ENCODE measurements at regions not wholly inside any gene's neighbourhood (a gene's known extent, or its start where the extent isn't known, plus 50 kb on each side); places are given as distances from the start of the nearest gene placed in this dataset.
A peak's percentile ranks its signal among the peaks of the same experiment; 100 is the strongest.
"Not testable (repeated sequence)": the region's sequence is repeated elsewhere in the genome, so short reads cannot be mapped to it uniquely, and the experiment has no call there.

- H3K27ac ChIP-seq: no peak overlapping the region
- DNase-seq (ENCODE audit: low read depth, low spot score): no peak
Measured at GRCh38 chr18:41899535-41899934, 55.5 kb upstream of the PIK3C3 start.

- no peak overlapping the region for H3K27ac ChIP-seq
- DNase-seq (ENCODE audit: low read depth, low spot score): no peak
Measured at GRCh38 chr18:41893432-41893831, 61.6 kb upstream of the PIK3C3 start.

- no peak for DNase-seq (ENCODE audit: low read depth, low spot score)
- H3K27ac ChIP-seq: no peak overlapping the region
Measured at GRCh38 chr18:41887100-41887499, 67.9 kb upstream of the PIK3C3 start.

- no peak for DNase-seq (ENCODE audit: low read depth, low spot score)
- H3K27ac ChIP-seq: no peak overlapping the region
Measured at GRCh38 chr18:41886126-41886807, 68.8 kb upstream of the PIK3C3 start.

GRCh38 chr18:41881285-41881684 lies 73.7 kb upstream of the PIK3C3 start:
- H3K27ac ChIP-seq: no peak overlapping the region
- peak; percentile 41 for DNase-seq (ENCODE audit: low read depth, low spot score)

GRCh38 chr18:41879256-41879655 lies 75.8 kb upstream of the PIK3C3 start:
- H3K27ac ChIP-seq: no peak overlapping the region
- no peak for DNase-seq (ENCODE audit: low read depth, low spot score)

GRCh38 chr18:41875094-41875780 lies 79.8 kb upstream of the PIK3C3 start:
- no peak for DNase-seq (ENCODE audit: low read depth, low spot score)
- H3K27ac ChIP-seq: peak overlapping the region; percentile 70

GRCh38 chr18:41873730-41874129 lies 81.3 kb upstream of the PIK3C3 start:
- no peak for DNase-seq (ENCODE audit: low read depth, low spot score)
- H3K27ac ChIP-seq: peak overlapping the region; percentile 4

- DNase-seq (ENCODE audit: low read depth, low spot score): no peak
- H3K27ac ChIP-seq: peak overlapping the region; percentile 87
Measured at GRCh38 chr18:41872206-41872605, 82.8 kb upstream of the PIK3C3 start.

GRCh38 chr18:41871229-41872000 lies 83.6 kb upstream of the PIK3C3 start:
- peak; percentile 8 for DNase-seq (ENCODE audit: low read depth, low spot score)
- H3K27ac ChIP-seq: peak overlapping the region; percentile 87

GRCh38 chr18:41870817-41871216 lies 84.2 kb upstream of the PIK3C3 start:
- peak overlapping the region; percentile 87 for H3K27ac ChIP-seq

GRCh38 chr18:41870191-41870590 lies 84.8 kb upstream of the PIK3C3 start:
- DNase-seq (ENCODE audit: low read depth, low spot score): no peak
- peak overlapping the region; percentile 87 for H3K27ac ChIP-seq

More at GRCh38 chr18:41870817-41871216, 84.2 kb upstream of the PIK3C3 start:
- DNase-seq (ENCODE audit: low read depth, low spot score): no peak

- H3K27ac ChIP-seq; DNase-seq (ENCODE audit: low read depth, low spot score): not testable (repeated sequence)
Measured at GRCh38 chr18:41865796-41866195, 89.2 kb upstream of the PIK3C3 start.

GRCh38 chr18:41864216-41864615 lies 90.8 kb upstream of the PIK3C3 start:
- no peak overlapping the region for H3K27ac ChIP-seq
- DNase-seq (ENCODE audit: low read depth, low spot score): no peak

GRCh38 chr18:41862921-41863320 lies 92.1 kb upstream of the PIK3C3 start:
- no peak for DNase-seq (ENCODE audit: low read depth, low spot score)
- no peak overlapping the region for H3K27ac ChIP-seq

- no peak overlapping the region for H3K27ac ChIP-seq
- DNase-seq (ENCODE audit: low read depth, low spot score): no peak
Measured at GRCh38 chr18:41860987-41861386, 94.0 kb upstream of the PIK3C3 start.

- no peak for DNase-seq (ENCODE audit: low read depth, low spot score)
- H3K27ac ChIP-seq: no peak overlapping the region
Measured at GRCh38 chr18:41858761-41859555, 96.1 kb upstream of the PIK3C3 start.

- no peak for DNase-seq (ENCODE audit: low read depth, low spot score)
- no peak overlapping the region for H3K27ac ChIP-seq
Measured at GRCh38 chr18:41853280-41853679, 101.8 kb upstream of the PIK3C3 start.

- H3K27ac ChIP-seq: no peak overlapping the region
- DNase-seq (ENCODE audit: low read depth, low spot score): no peak
Measured at GRCh38 chr18:41850781-41851180, 104.3 kb upstream of the PIK3C3 start.

- H3K27ac ChIP-seq: no peak overlapping the region
- DNase-seq (ENCODE audit: low read depth, low spot score): no peak
Measured at GRCh38 chr18:41849632-41850031, 105.4 kb upstream of the PIK3C3 start.
